ENCODE measurements at regions not wholly inside any gene's neighbourhood (a gene's known extent, or its start where the extent isn't known, plus 50 kb on each side); places are given as distances from the start of the nearest gene placed in this dataset.
A peak's percentile ranks its signal among the peaks of the same experiment; 100 is the strongest.

DNA sequence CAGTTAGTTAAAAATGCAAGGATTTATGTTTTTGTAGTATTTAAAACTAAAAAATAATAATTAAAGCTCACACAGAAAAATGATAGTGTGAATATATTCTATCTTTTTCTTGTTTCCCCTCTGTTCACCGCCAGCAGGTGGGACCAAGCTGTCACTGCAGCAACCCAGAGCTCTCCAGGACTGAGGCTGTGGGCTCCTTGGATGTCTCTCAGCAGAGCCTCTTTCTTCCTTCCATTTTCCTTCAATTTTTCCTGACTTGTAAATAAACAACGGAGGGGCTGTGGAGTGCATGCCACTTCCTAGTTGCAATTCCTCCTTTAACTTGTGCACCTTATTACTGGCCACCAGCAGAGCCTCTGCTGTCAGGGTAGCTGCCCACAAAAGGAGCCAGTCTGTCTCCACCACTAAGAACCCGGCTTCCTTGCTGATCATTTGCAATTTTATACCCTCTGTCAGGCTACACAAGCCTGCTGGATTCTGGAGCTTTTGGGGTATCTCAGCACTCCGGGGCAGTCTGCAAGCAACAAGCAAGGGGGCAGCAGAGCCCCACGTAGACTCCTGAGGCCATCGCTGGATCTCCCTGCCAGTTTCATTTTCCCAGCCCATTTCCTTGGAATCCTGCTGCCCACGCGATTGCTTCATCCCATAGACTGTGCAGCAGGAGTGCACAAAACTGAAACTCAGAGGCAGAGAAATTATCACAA lies 1467.4 kb downstream of the C4orf33 start:
- no peak for DNase-seq

DNA sequence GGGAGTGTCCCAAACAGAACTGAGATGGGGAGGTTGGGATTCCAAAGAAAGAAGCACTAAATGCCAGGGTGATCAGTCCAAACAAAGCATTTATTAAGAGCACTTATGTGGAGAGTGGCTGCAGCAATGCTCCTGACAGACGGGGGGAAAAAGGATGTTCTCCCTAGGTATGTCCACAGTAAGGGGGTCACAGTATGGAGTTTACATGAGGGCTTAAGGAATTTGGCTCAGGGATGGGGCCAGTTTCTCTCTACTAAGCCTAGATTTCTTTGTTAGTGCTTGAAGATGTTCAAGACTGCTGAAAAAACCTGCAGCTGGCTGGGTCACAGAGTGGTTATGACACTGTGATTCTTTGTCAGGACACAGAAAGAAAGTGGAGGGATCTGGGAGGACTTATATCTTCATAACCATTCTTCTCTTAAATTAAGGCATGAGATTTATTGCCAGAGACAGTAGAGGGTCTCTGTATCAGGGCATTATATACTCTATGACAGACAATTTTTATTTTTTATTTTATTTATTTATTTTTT lies 1468.0 kb downstream of the C4orf33 start:
- DNase-seq, result no peak

- DNase-seq, result no peak
Measured at GRCh38 chr4:130568746-130569145, 1472.8 kb downstream of the C4orf33 start.

GRCh38 chr4:130573742-130574141 lies 1477.8 kb downstream of the C4orf33 start:
- no peak for DNase-seq

DNA sequence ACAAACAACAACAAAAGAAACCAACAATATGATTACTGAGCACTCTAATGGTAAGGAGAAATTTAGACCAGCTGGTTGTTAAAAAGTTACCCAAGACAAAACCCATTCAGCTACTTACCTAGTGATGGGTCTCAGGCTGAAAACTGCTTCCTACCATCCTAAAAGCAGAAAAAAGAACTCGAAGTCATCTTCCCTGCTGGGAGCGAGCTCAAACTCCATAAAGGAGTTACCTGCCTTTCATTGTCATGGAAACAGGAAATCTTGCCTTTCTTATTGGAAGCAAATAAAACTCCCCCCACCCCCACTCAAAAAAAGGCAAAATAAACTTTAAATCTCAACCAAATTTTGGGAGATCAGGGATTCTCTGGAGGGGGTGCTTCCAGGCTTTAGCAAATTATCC lies 1478.3 kb downstream of the C4orf33 start:
- no peak for DNase-seq

GRCh38 chr4:130576218-130576617 lies 1480.3 kb downstream of the C4orf33 start:
- DNase-seq, result no peak

DNA sequence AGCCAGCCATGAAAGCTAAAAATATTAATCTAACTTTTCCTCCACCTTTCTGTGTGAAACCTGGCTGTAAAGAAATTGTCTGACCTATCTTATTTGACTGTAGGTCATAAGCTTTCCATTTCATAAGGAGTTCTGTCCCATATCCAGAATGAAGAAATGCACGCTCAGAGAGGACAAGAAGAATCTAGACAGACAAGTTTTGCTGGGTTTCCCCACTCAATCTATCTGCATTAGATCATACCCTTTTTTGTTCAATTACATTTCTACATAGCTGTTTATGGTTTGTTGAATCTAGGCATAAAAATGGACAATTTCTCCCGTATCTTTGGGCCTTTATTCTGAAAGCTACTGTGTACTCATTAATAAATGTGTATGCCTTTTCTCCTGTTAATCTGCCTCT lies 1495.1 kb downstream of the C4orf33 start:
- no peak for DNase-seq

DNA sequence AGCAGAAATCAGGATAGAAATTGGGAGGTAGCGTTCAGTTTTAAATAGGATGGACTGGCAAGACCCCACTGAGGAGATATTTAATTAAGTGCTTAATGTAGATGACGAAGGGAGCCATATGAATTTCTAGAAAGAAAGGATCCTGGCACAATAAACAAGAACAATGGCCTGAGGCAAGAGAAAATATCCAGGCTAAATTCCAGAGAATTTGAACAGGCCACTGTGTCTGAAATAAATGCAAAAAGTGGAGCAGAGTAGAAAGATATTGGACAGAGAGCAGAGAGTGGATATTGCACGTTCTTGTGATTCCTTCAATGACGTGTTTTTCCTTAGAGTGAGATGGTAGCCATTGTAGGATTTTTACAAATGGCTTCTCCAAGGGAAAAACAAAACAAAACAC lies 1504.8 kb downstream of the C4orf33 start:
- no peak for DNase-seq

- DNase-seq, result no peak
Measured at GRCh38 chr4:130603043-130603442, 1507.1 kb downstream of the C4orf33 start.

DNA sequence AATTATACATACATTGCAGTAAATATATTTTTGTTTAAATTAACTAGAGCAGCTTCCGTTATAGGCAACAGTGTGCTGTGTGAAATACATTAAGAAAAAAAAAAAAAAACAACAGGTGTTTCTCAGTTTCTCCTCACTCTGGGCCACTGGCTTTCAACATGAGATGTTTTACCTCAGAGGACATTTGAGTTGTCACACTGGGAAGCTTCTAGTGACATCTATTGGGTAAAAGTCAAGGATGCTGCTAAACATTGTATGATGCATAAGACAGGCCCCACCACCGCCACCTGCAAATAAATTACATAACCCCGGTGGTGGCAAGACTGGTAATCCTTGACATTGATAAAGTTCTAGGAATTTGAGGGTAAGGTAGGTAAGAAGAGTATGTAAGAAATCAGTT lies 1512.2 kb downstream of the C4orf33 start:
- no peak for DNase-seq

GRCh38 chr4:130628531-130628930 lies 1532.6 kb downstream of the C4orf33 start:
- DNase-seq, result no peak

DNA sequence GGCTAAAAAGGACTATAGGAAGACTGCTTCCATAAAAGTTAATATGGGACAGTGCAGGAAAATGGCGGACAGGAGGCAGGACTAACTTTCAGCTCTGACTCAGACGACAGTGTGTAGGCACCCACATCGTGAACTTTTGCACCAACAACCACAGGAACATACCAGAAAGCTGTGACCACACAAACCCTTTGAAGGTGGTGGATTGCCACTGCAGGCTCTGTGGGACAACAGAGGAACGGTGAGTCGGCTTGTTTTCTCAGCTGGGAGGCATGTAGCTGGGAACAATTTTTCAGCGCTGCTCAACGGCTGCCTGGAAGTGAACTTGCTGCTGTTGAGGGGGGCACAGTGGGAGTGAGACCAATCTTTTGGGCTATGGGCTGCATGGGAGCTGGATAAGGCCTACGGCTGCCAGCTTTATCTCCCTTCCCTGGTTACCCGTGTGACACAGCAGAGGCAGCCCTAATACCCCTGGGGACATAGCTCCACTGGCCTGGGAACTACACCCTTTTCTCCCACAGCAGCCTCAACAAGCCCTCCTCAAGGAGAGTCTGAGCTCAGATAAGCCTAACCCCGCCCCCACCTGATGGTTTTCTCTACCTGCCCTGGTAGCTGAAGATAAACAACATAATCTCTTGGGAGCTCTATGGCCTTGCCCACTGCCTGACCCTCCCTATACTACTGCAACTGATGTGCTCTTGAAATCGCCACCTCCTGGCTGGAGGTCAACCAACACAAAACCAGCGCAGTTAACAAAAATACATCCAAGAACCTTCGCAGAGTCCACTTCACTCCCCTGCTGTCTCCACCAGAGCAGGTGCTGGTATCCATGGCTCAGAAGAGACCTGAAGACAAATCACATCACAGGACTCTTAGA lies 1537.0 kb downstream of the C4orf33 start:
- DNase-seq, result no peak

- no peak for DNase-seq
Measured at GRCh38 chr4:130636486-130636885, 1540.5 kb downstream of the C4orf33 start.

- DNase-seq, result peak; percentile 73
Measured at GRCh38 chr4:130640592-130640991, 1544.6 kb downstream of the C4orf33 start.

GRCh38 chr4:130646886-130647285 lies 1550.9 kb downstream of the C4orf33 start:
- no peak for DNase-seq

DNA sequence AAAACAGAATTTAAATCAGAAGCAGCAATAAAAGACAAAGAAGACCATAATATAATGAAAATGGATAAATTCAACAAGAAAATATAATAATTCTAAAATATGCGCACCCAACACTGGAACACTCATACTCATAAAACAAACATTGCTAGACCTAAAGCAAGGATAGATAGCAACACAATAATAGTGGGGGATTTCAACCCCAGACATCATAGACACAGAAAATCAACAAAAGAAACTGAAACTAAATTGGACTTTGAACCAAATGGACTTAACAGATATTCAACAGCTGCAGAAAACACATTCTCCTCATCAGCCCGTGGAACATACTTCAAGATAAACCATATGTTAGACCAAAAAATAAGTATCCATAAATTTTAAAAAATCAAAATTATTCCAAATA lies 1552.6 kb downstream of the C4orf33 start:
- DNase-seq, result no peak

GRCh38 chr4:130653842-130654241 lies 1557.9 kb downstream of the C4orf33 start:
- DNase-seq, result no peak

DNA sequence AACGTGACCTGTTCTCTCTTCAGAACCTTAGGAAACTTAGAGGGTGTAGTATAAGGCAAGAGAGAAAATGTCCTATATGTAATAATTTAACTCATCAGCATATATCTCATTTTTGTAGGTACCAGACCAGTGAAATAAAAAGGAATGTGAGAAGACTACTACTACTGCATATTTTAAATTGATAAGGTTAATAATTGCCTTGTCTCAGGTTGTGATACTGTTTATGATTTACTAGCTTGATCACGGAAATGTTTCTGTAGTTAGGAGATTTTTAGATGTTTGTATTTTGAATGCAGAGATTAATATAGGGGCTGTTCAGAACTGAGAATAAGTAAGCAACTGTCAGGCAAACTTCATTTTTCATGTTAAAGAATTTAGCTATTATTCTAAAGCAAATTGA lies 1563.4 kb downstream of the C4orf33 start:
- DNase-seq, result no peak

- no peak for DNase-seq
Measured at GRCh38 chr4:130668859-130669258, 1572.9 kb downstream of the C4orf33 start.

- no peak for DNase-seq
Measured at GRCh38 chr4:130675266-130675665, 1579.3 kb downstream of the C4orf33 start.

DNA sequence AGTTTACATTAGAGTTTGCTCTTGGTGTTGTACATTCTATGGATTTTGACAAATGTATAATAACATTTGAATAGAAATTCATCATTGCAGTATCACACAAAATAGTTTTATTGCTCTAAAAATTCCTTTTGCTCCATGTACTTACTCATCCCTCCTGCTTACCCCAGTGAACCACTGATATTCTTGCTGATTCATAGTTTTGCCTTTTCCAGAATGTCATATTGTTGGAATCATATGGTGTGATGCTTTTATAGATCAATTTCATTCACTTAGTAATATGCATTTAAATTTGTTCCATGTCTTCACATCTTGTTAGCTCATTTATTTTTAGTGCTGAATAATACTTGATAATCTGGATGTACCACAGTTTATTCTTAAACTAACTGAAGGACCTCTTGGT lies 1593.2 kb downstream of the C4orf33 start:
- no peak for DNase-seq

- no peak for DNase-seq
Measured at GRCh38 chr4:130698251-130698650, 1602.3 kb downstream of the C4orf33 start.

- no peak for DNase-seq
Measured at GRCh38 chr4:130699004-130699403, 1603.1 kb downstream of the C4orf33 start.

Measured in DMS79 treated with DMSO at 0.1 percent for 48 hours (cell line).